Loucy (cell line): ENCODE measurements at regions not wholly inside any gene's neighbourhood (a gene's known extent, or its start where the extent isn't known, plus 50 kb on each side); places are given as distances from the start of the nearest gene placed in this dataset.

ENCODE experiments used
- EZH2phosphoT487 ChIP-seq: fragments of 200-600 bp; IDR thresholded peaks from 2 replicates; pipeline ENCODE4 v1.6.1; 2018; ENCODE audit warnings: antibody characterized with exemption, mild to moderate bottlenecking, moderate library complexity, borderline replicate concordance
- TF ChIP-seq, protein P1 (sequence below): fragments of 200-600 bp; sonication (generic); conservative IDR thresholded peaks from 2 replicates; pipeline ENCODE4 v1.5.1; 2014; ENCODE audit warnings: mild to moderate bottlenecking, antibody characterized with exemption, low read length

DNA sequence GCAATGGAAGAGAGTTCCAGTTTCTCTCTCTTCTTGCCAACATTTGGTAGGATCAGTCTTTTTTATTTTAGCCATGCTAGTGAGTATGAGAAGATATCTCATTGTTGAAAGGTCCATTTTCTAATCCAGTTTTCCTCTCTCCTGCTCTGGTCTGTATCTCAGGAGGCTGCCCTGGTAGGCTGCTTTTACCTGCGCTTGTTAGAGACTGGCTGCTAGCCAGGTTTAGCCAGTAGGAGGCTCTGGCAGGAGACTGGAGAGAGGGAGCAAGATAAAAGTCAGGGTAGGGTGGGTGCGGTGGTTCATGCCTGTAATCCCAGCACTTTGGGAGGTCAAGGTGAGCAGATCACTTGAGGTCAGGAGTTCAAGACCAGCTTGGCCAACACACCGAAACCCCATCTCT, 68.6 kb upstream of the FOXP4 start:
- TF ChIP-seq EZH2phosphoT487 = no peak
- TF ChIP-seq, protein P1, sequence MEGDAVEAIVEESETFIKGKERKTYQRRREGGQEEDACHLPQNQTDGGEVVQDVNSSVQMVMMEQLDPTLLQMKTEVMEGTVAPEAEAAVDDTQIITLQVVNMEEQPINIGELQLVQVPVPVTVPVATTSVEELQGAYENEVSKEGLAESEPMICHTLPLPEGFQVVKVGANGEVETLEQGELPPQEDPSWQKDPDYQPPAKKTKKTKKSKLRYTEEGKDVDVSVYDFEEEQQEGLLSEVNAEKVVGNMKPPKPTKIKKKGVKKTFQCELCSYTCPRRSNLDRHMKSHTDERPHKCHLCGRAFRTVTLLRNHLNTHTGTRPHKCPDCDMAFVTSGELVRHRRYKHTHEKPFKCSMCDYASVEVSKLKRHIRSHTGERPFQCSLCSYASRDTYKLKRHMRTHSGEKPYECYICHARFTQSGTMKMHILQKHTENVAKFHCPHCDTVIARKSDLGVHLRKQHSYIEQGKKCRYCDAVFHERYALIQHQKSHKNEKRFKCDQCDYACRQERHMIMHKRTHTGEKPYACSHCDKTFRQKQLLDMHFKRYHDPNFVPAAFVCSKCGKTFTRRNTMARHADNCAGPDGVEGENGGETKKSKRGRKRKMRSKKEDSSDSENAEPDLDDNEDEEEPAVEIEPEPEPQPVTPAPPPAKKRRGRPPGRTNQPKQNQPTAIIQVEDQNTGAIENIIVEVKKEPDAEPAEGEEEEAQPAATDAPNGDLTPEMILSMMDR = no peak
